Thyroid gland (tissue), 4 donors: ENCODE measurements at regions not wholly inside any gene's neighbourhood (a gene's known extent, or its start where the extent isn't known, plus 50 kb on each side); places are given as distances from the start of the nearest gene placed in this dataset.
"Not testable (repeated sequence)": the region's sequence is repeated elsewhere in the genome, so short reads cannot be mapped to it uniquely, and the experiment has no call there.

ENCODE experiments used
- DNase-seq, 2 donors: peaks; one replicate each; pipeline ENCODE4 v3.0.0-alpha.2; 2019
- H3K27ac ChIP-seq, 3 donors: fragments of 200-600 bp; sonication (generic); 1 replicate in 2 of 3; 2 replicates in 1 of 3; pipeline ENCODE4 v1.5.1; 2016 to 2019; ENCODE audit warnings: mild to moderate bottlenecking in 1 of 3, moderate library complexity in 1 of 3
- H3K27me3 ChIP-seq: fragments of 200-600 bp; sonication (generic); one replicate; pipeline ENCODE4 v1.5.1; 2019
- H3K36me3 ChIP-seq, 2 donors: fragments of 200-600 bp; sonication (generic); one replicate each; pipeline ENCODE4 v1.5.1; 2016 to 2019
- H3K4me1 ChIP-seq, 2 donors: fragments of 200-600 bp; sonication (generic); one replicate each; pipeline ENCODE4 v1.5.1; 2017 to 2019
- H3K4me3 ChIP-seq, 3 donors: fragments of 200-600 bp; sonication (generic); replicated peaks in 1 of 3; 1 replicate in 2 of 3; 2 replicates in 1 of 3; pipeline ENCODE4 v1.5.1; 2016; ENCODE audit warnings: mild to moderate bottlenecking in 1 of 3
- H3K9me3 ChIP-seq: fragments of 200-600 bp; sonication (generic); one replicate; pipeline ENCODE4 v1.5.1; 2017
- CTCF ChIP-seq, 6 experiments: fragments of 200-600 bp in 3 of 6; fragments of 450-650 bp in 3 of 6; sonication (generic) in 3 of 6; IDR thresholded peaks; one replicate each; pipeline ENCODE4 v1.5.1; 2016 to 2019; ENCODE audit warnings: antibody characterized with exemption in 6 of 6, mild to moderate bottlenecking in 2 of 6, inconsistent platforms in 1 of 6, moderate library complexity in 1 of 6
- POLR2A ChIP-seq, 2 donors: fragments of 450-650 bp; IDR thresholded peaks; one replicate each; pipeline ENCODE4 v1.6.1; 2017; ENCODE audit warnings: antibody characterized with exemption in 2 of 2, mild to moderate bottlenecking in 2 of 2, moderate library complexity in 1 of 2
- WGBS, 2 donors: methylation state at CpG; one replicate each; pipeline ENCODE4 v1.1.5; 2017; 5-methylcytosine and 5-hydroxymethylcytosine counted together
- intact Hi-C: fragments of 100-400 bp; cut with DNase I; formaldehyde crosslinking; loops from one replicate; pipeline ENCODE4 v1.15.1; 2023

GRCh38 chr11:100602716-100603115 is 84.4 kb upstream of the ARHGAP42 start:
- no peak for DNase-seq
- Histone ChIP-seq H3K4me1 (no peaks in the 10 kb centered on the region), H3K36me3 (no peaks in the 10 kb centered on the region), H3K9me3 (no peaks in the 10 kb centered on the region), H3K27ac (no peak overlapping the region), H3K4me3 (no peak overlapping the region), H3K27me3 (no peaks in the 10 kb centered on the region)
- intact Hi-C loops, result no loop called here
- TF ChIP-seq POLR2A (IDR thresholded peaks at IDR 0.05) (no peak), CTCF (IDR thresholded peaks at IDR 0.05) (no peak)

- H3K36me3 ChIP-seq, H3K27ac ChIP-seq, H3K27me3 ChIP-seq, H3K4me1 ChIP-seq, H3K4me3 ChIP-seq, H3K9me3 ChIP-seq, intact Hi-C loops, DNase-seq: not testable (repeated sequence)
Measured at GRCh38 chr11:100607761-100608160, 79.3 kb upstream of the ARHGAP42 start.

GRCh38 chr11:100612766-100613165 is 74.3 kb upstream of the ARHGAP42 start:
- Histone ChIP-seq H3K27me3 (no peaks in the 10 kb centered on the region), H3K4me1 (no peaks in the 10 kb centered on the region), H3K36me3 (no peaks in the 10 kb centered on the region), H3K27ac (no peak overlapping the region), H3K4me3 (no peak overlapping the region), H3K9me3 (no peaks in the 10 kb centered on the region)
- intact Hi-C loops, result no loop called here
- TF ChIP-seq POLR2A (IDR thresholded peaks at IDR 0.05) (no peak), CTCF (IDR thresholded peaks at IDR 0.05) (no peak)
- WGBS, 2 donors, result 53 to 62% methylated on average over 2 of the region's 2 CpGs
- DNase-seq, result no peak

- no peak for TF ChIP-seq POLR2A (IDR thresholded peaks at IDR 0.05)
- TF ChIP-seq CTCF (IDR thresholded peaks at IDR 0.05), result no peak
- intact Hi-C loops, result no loop called here
- WGBS, 2 donors, result 88 to 91% methylated on average over 2 of the region's 2 CpGs
- no peak for DNase-seq
- H3K27ac ChIP-seq, result no peak overlapping the region
- H3K4me1 ChIP-seq, result no peaks in the 10 kb centered on the region
- H3K9me3 ChIP-seq, result no peaks in the 10 kb centered on the region
- no peaks in the 10 kb centered on the region for H3K27me3 ChIP-seq
- no peak overlapping the region for H3K4me3 ChIP-seq
- H3K36me3 ChIP-seq, result no peaks in the 10 kb centered on the region
Measured at GRCh38 chr11:100618914-100619313, 68.2 kb upstream of the ARHGAP42 start.

GRCh38 chr11:100619484-100619883 is 67.6 kb upstream of the ARHGAP42 start:
- no peaks in the 10 kb centered on the region for H3K27me3 ChIP-seq
- no peak for TF ChIP-seq POLR2A (IDR thresholded peaks at IDR 0.05)
- TF ChIP-seq CTCF (IDR thresholded peaks at IDR 0.05), result no peak
- 48 to 59% methylated on average over 2 of the region's 2 CpGs for WGBS, 2 donors

GRCh38 chr11:100622404-100622803 is 64.7 kb upstream of the ARHGAP42 start:
- H3K4me1 ChIP-seq, result no peaks in the 10 kb centered on the region
- H3K27ac ChIP-seq, result no peak overlapping the region
- no peaks in the 10 kb centered on the region for H3K27me3 ChIP-seq
- intact Hi-C loops, result no loop called here
- H3K9me3 ChIP-seq, result no peaks in the 10 kb centered on the region
- no peak for TF ChIP-seq CTCF (IDR thresholded peaks at IDR 0.05)
- TF ChIP-seq POLR2A (IDR thresholded peaks at IDR 0.05), result no peak
- no peaks in the 10 kb centered on the region for H3K36me3 ChIP-seq
- DNase-seq, result no peak
- no peak overlapping the region for H3K4me3 ChIP-seq
- 100% methylated on average over 1 of the region's 1 CpG for WGBS, 2 donors

More at GRCh38 chr11:100619484-100619883, 67.6 kb upstream of the ARHGAP42 start:
- Histone ChIP-seq H3K36me3 (no peaks in the 10 kb centered on the region), H3K4me3 (no peak overlapping the region), H3K27ac (no peak overlapping the region), H3K9me3 (no peaks in the 10 kb centered on the region), H3K4me1 (no peaks in the 10 kb centered on the region)
- intact Hi-C loops, result no loop called here
- DNase-seq, result no peak
